22Rv1 (cell line): ENCODE measurements at regions not wholly inside any gene's neighbourhood (a gene's known extent, or its start where the extent isn't known, plus 50 kb on each side); places are given as distances from the start of the nearest gene placed in this dataset.

Experiments
- CTCF ChIP-seq: fragments of 450-650 bp; IDR thresholded peaks from 2 replicates; pipeline ENCODE4 v1.5.1; 2017; ENCODE audit warnings: mild to moderate bottlenecking
- ZFX ChIP-seq: fragments of 450-650 bp; IDR thresholded peaks from 2 replicates; pipeline ENCODE4 v1.6.1; 2017; ENCODE audit warnings: antibody characterized with exemption, borderline replicate concordance

DNA sequence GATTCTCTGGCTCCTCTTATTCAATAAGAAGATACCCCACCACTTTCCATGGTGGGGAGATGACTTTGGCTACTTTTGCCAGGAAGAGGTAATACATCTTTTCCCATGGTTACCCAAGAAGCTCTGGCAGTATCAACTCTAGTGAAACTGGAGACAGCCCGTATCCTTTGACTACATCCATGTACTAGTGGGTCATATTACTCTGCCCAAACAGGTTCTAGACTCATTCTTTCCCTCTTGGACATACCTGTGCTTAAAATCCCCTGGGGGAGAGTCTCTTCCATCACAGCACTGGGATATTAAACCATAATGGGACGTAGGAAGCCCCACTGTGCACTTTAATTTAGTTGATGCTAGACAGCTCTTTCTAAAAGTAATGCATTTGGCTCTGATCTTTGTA is 144.7 kb upstream of the KLF12 start:
- TF ChIP-seq CTCF: no peak
- no peak for TF ChIP-seq ZFX
